SH-SY5Y (cell line): ENCODE measurements at regions not wholly inside any gene's neighbourhood (a gene's known extent, or its start where the extent isn't known, plus 50 kb on each side); places are given as distances from the start of the nearest gene placed in this dataset.

Source experiments
- GATA2 ChIP-seq: IDR thresholded peaks from 2 replicates; pipeline ENCODE4 v1.6.1; 2011; ENCODE audit warnings: mild to moderate bottlenecking, low read depth, low read length
- GATA3 ChIP-seq: IDR thresholded peaks from 2 replicates; pipeline ENCODE4 v1.6.1; 2011; ENCODE audit warnings: low read depth, mild to moderate bottlenecking, low read length, moderate library complexity

- no peak for TF ChIP-seq GATA2
- TF ChIP-seq GATA3, result no peak
These were observed 155.4 kb upstream of the C1orf174 start for GRCh38 chr1:4055294-4055967.
